H9 (cell line): ENCODE measurements at regions not wholly inside any gene's neighbourhood (a gene's known extent, or its start where the extent isn't known, plus 50 kb on each side); places are given as distances from the start of the nearest gene placed in this dataset.

Experiments
- DNase-seq: peaks from one replicate; pipeline ENCODE4 v3.0.0-alpha.2; 2017
- H2AFZ ChIP-seq: one replicate; pipeline ENCODE4 v1.6.1; 2013; ENCODE audit warnings: mild to moderate bottlenecking, low read length, control low read depth, moderate library complexity
- H2AK5ac ChIP-seq: 2 replicates; pipeline ENCODE4 v1.6.1; 2013; ENCODE audit warnings: low read length, control low read depth, mixed read lengths; ENCODE audit not compliant: insufficient read length
- H2BK120ac ChIP-seq: one replicate; pipeline ENCODE4 v1.6.1; 2013; ENCODE audit warnings: low read depth, mild to moderate bottlenecking, low read length, control low read depth, inconsistent platforms; ENCODE audit not compliant: poor library complexity, severe bottlenecking
- H2BK12ac ChIP-seq: 2 replicates; pipeline ENCODE4 v1.6.1; 2013; ENCODE audit warnings: low read length, control low read depth, mixed read lengths, low read depth; ENCODE audit not compliant: insufficient read length
- H2BK15ac ChIP-seq: 2 replicates; pipeline ENCODE4 v1.6.1; 2013; ENCODE audit warnings: low read depth, low read length, control low read depth
- H2BK20ac ChIP-seq: one replicate; pipeline ENCODE4 v1.6.1; 2013; ENCODE audit warnings: low read depth, mild to moderate bottlenecking, low read length, control low read depth, inconsistent platforms; ENCODE audit not compliant: poor library complexity, severe bottlenecking
- H2BK5ac ChIP-seq: 2 replicates; pipeline ENCODE4 v1.6.1; 2013; ENCODE audit warnings: low read length, control low read depth, mixed read lengths; ENCODE audit not compliant: insufficient read length
- H3K14ac ChIP-seq: 2 replicates; pipeline ENCODE4 v1.6.1; 2013; ENCODE audit warnings: low read length, control low read depth; ENCODE audit not compliant: insufficient read depth
- H3K18ac ChIP-seq: 2 replicates; pipeline ENCODE4 v1.6.1; 2013; ENCODE audit warnings: low read depth, mild to moderate bottlenecking, mixed read lengths, low read length, control low read depth; ENCODE audit not compliant: insufficient read length
- H3K23ac ChIP-seq: 2 replicates; pipeline ENCODE4 v1.6.1; 2013; ENCODE audit warnings: low read length, control low read depth, mixed read lengths, low read depth; ENCODE audit not compliant: insufficient read length
- H3K23me2 ChIP-seq: 2 replicates; pipeline ENCODE4 v1.6.1; 2013; ENCODE audit warnings: low read depth, mild to moderate bottlenecking, mixed read lengths, low read length, control low read depth; ENCODE audit not compliant: insufficient read length, poor library complexity, severe bottlenecking
- H3K27ac ChIP-seq: 2 replicates; pipeline ENCODE4 v1.5.1; 2013; ENCODE audit warnings: low read length, control low read depth, mixed read lengths, low read depth; ENCODE audit not compliant: insufficient read length
- H3K27me3 ChIP-seq: 2 replicates; pipeline ENCODE4 v1.6.1; 2013; ENCODE audit warnings: low read length, control low read depth, inconsistent platforms; ENCODE audit not compliant: insufficient read depth
- H3K4ac ChIP-seq: 2 replicates; pipeline ENCODE4 v1.6.1; 2013; ENCODE audit warnings: low read depth, mild to moderate bottlenecking, control low read depth, inconsistent platforms, low read length, moderate library complexity
- H3K4me1 ChIP-seq: 2 replicates; pipeline ENCODE4 v1.6.1; 2013; ENCODE audit warnings: low read length, control low read depth, inconsistent platforms; ENCODE audit not compliant: insufficient read depth
- H3K4me2 ChIP-seq: 2 replicates; pipeline ENCODE4 v1.6.1; 2013; ENCODE audit warnings: low read length, control low read depth, mixed read lengths; ENCODE audit not compliant: insufficient read length, insufficient read depth
- H3K56ac ChIP-seq: 2 replicates; pipeline ENCODE4 v1.6.1; 2013; ENCODE audit warnings: low read depth, mild to moderate bottlenecking, mixed read lengths, low read length, control low read depth; ENCODE audit not compliant: insufficient read length
- H3K79me1 ChIP-seq: 2 replicates; pipeline ENCODE4 v1.6.1; 2013; ENCODE audit warnings: low read depth, mild to moderate bottlenecking, moderate library complexity, low read length, control low read depth, inconsistent platforms; ENCODE audit not compliant: insufficient read depth, poor library complexity, severe bottlenecking
- H3K79me2 ChIP-seq: 2 replicates; pipeline ENCODE4 v1.6.1; 2013; ENCODE audit warnings: low read length, control low read depth, inconsistent platforms; ENCODE audit not compliant: insufficient read depth
- H3K9ac ChIP-seq: 2 replicates; pipeline ENCODE4 v1.6.1; 2013; ENCODE audit warnings: low read length, control low read depth, mixed read lengths; ENCODE audit not compliant: insufficient read length; ENCODE audit errors: extremely low read depth
- H3K9me3 ChIP-seq: one replicate; pipeline ENCODE4 v1.6.1; 2013; ENCODE audit warnings: low read depth, low read length, inconsistent platforms; ENCODE audit not compliant: control insufficient read depth
- H3T11ph ChIP-seq: one replicate; pipeline ENCODE4 v1.6.1; 2013; ENCODE audit warnings: mild to moderate bottlenecking, low read length, control low read depth, inconsistent platforms
- H4K20me1 ChIP-seq: one replicate; pipeline ENCODE4 v1.6.1; 2013; ENCODE audit not compliant: control insufficient read depth, insufficient read length, insufficient read depth
- H4K5ac ChIP-seq: 2 replicates; pipeline ENCODE4 v1.6.1; 2013; ENCODE audit warnings: low read depth, mild to moderate bottlenecking, mixed read lengths, low read length, control low read depth; ENCODE audit not compliant: insufficient read length
- H4K8ac ChIP-seq: replicated peaks from 2 replicates; pipeline ENCODE4 v1.6.1; 2013; ENCODE audit warnings: low read length, control low read depth, mixed read lengths, low read depth; ENCODE audit not compliant: insufficient read length
- H4K91ac ChIP-seq: 2 replicates; pipeline ENCODE4 v1.6.1; 2013; ENCODE audit warnings: low read depth, mild to moderate bottlenecking, moderate library complexity, mixed read lengths, low read length, control low read depth; ENCODE audit not compliant: insufficient read length
- H3K27ac Mint-ChIP-seq, 3 experiments: 2 replicates in 2 of 3; 3 replicates in 1 of 3; pipeline ENCODE4 v1.8.0; 2020 to 2021; ENCODE audit warnings: mixed read lengths in 3 of 3, mild to moderate bottlenecking in 1 of 3, moderate library complexity in 1 of 3
- H3K27me3 Mint-ChIP-seq: 2 replicates; pipeline ENCODE4 v1.8.0; 2021; ENCODE audit warnings: low read depth, mild to moderate bottlenecking, moderate library complexity, mixed read lengths
- H3K36me3 Mint-ChIP-seq, 3 experiments: 2 replicates in 2 of 3; 3 replicates in 1 of 3; pipeline ENCODE4 v1.8.0; 2020 to 2021; ENCODE audit warnings: low read depth in 3 of 3, mixed read lengths in 3 of 3; ENCODE audit not compliant: insufficient read depth in 1 of 3
- H3K4me1 Mint-ChIP-seq, 2 experiments: 2 replicates each; pipeline ENCODE4 v1.8.0; 2020; ENCODE audit warnings: mixed read lengths in 2 of 2
- H3K4me3 Mint-ChIP-seq, 2 experiments: 2 replicates in 1 of 2; 3 replicates in 1 of 2; pipeline ENCODE4 v1.8.0; 2020 to 2021; ENCODE audit warnings: mild to moderate bottlenecking in 2 of 2, mixed read lengths in 2 of 2, moderate library complexity in 1 of 2
- H3K9me3 Mint-ChIP-seq, 2 experiments: 2 replicates in 1 of 2; 3 replicates in 1 of 2; pipeline ENCODE4 v1.8.0; 2020; ENCODE audit warnings: mild to moderate bottlenecking in 2 of 2, mixed read lengths in 2 of 2, moderate library complexity in 1 of 2
- WGBS: extraction: QIAGEN DNeasy Blood & Tissue Kit; methylation state at CpG from one replicate; pipeline ENCODE4 v1.1.7; 2013; ENCODE audit warnings: missing lambda C conversion rate, low lambda C conversion rate, mixed read lengths; ENCODE audit not compliant: insufficient read length; ENCODE audit errors: extremely low coverage; 5-methylcytosine and 5-hydroxymethylcytosine counted together
- TF ChIP-seq, protein P1 (sequence below): fragments of 200-600 bp; sonication (generic); conservative IDR thresholded peaks from 3 replicates; pipeline ENCODE4 v1.8.0; 2021; ENCODE audit warnings: antibody characterized with exemption, mild to moderate bottlenecking

DNA sequence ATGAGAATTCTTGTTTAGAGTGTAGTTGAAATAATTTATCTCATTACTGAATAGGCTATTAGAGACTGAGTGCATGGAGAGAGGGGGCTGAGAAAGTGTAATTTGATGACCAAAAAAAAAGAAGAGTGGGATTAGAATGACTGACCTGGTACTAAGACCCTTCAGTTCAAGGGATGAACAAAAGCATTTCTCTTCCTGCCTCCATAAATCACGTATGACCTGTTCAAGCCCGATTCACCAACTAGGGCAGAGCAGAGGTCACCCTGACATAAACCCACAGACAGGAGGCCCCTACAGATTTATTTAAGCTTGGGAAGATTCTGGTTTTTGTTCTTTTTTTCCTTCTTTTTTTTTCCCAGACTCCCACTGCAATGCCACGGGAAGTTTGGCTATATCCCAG is 123.7 kb upstream of the COP1 start:
- no peak overlapping the region for H4K5ac ChIP-seq
- H3K79me1 ChIP-seq, result no peaks in the 10 kb centered on the region
- no peak overlapping the region for H4K91ac ChIP-seq
- Mint-ChIP-seq H3K4me3 (no peak overlapping the region), H3K27me3 (no peaks in the 10 kb centered on the region), H3K36me3 (no peaks in the 10 kb centered on the region), H3K9me3 (peaks cover 0 to 3% of the 10 kb centered on the region in 2 experiments; a peak in 1 of 5 replicates), H3K4me1 (no peaks in the 10 kb centered on the region), H3K27ac (no peak overlapping the region)
- no peaks in the 10 kb centered on the region for H3K9me3 ChIP-seq
- H3K4me2 ChIP-seq, result no peak overlapping the region
- no peak overlapping the region for H2BK5ac ChIP-seq
- no peak overlapping the region for H2BK12ac ChIP-seq
- H3K56ac ChIP-seq, result no peak overlapping the region
- H2BK120ac ChIP-seq, result no peak overlapping the region
- WGBS, result no CpG with 5 or more reads among the region's 3 CpGs
- no peak overlapping the region for H3K18ac ChIP-seq
- H3K79me2 ChIP-seq, result no peaks in the 10 kb centered on the region
- no peak overlapping the region for H3K9ac ChIP-seq
- no peak for DNase-seq
- no peak overlapping the region for H2BK20ac ChIP-seq
- TF ChIP-seq, protein P1, sequence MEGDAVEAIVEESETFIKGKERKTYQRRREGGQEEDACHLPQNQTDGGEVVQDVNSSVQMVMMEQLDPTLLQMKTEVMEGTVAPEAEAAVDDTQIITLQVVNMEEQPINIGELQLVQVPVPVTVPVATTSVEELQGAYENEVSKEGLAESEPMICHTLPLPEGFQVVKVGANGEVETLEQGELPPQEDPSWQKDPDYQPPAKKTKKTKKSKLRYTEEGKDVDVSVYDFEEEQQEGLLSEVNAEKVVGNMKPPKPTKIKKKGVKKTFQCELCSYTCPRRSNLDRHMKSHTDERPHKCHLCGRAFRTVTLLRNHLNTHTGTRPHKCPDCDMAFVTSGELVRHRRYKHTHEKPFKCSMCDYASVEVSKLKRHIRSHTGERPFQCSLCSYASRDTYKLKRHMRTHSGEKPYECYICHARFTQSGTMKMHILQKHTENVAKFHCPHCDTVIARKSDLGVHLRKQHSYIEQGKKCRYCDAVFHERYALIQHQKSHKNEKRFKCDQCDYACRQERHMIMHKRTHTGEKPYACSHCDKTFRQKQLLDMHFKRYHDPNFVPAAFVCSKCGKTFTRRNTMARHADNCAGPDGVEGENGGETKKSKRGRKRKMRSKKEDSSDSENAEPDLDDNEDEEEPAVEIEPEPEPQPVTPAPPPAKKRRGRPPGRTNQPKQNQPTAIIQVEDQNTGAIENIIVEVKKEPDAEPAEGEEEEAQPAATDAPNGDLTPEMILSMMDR, result no peak
- H3K4me1 ChIP-seq, result no peaks in the 10 kb centered on the region
- H3K14ac ChIP-seq, result no peak overlapping the region
- H4K8ac ChIP-seq, result no peak overlapping the region
- H3K27me3 ChIP-seq, result no peaks in the 10 kb centered on the region
- no peaks in the 10 kb centered on the region for H4K20me1 ChIP-seq
- no peaks in the 10 kb centered on the region for H3K23me2 ChIP-seq
- H3K23ac ChIP-seq, result no peak overlapping the region
- no peak overlapping the region for H3K4ac ChIP-seq
- no peak overlapping the region for H3K27ac ChIP-seq
- H2AFZ ChIP-seq, result no peak overlapping the region
- H2BK15ac ChIP-seq, result no peak overlapping the region
- no peak overlapping the region for H2AK5ac ChIP-seq
- no peak overlapping the region for H3T11ph ChIP-seq
